Epithelial cell of proximal tubule (primary cell): ENCODE measurements at regions not wholly inside any gene's neighbourhood (a gene's known extent, or its start where the extent isn't known, plus 50 kb on each side); places are given as distances from the start of the nearest gene placed in this dataset.

ENCODE experiments used
- DNase-seq: peaks from one replicate; pipeline ENCODE4 v3.0.0-alpha.2; 2011; ENCODE audit warnings: low read depth
- H3K4me3 ChIP-seq: 2 replicates; pipeline ENCODE4 v1.5.1; 2011; ENCODE audit warnings: low read depth, mild to moderate bottlenecking, low read length
- CTCF ChIP-seq: conservative IDR thresholded peaks from 2 replicates; pipeline ENCODE4 v1.5.1; 2012; ENCODE audit warnings: low read depth, mild to moderate bottlenecking, low read length

- no peak for TF ChIP-seq CTCF
- no peak overlapping the region for H3K4me3 ChIP-seq
- DNase-seq: no peak
Observed at GRCh38 chr9:126159430-126160060, 167.1 kb upstream of the MVB12B start.

- no peak for DNase-seq
- TF ChIP-seq CTCF: no peak
Observed at GRCh38 chr9:126160067-126160853, 166.4 kb upstream of the MVB12B start.

GRCh38 chr9:126160854-126161329, 165.7 kb upstream of the MVB12B start:
- no peak for DNase-seq
- no peak for TF ChIP-seq CTCF
- H3K4me3 ChIP-seq: no peak overlapping the region

More at GRCh38 chr9:126160067-126160853, 166.4 kb upstream of the MVB12B start:
- no peak overlapping the region for H3K4me3 ChIP-seq

- TF ChIP-seq CTCF: no peak
- H3K4me3 ChIP-seq: no peak overlapping the region
- DNase-seq: no peak
Observed at GRCh38 chr9:126162611-126163381, 163.8 kb upstream of the MVB12B start.

- DNase-seq: no peak
- no peak for TF ChIP-seq CTCF
- H3K4me3 ChIP-seq: no peak overlapping the region
Observed at GRCh38 chr9:126164796-126165525, 161.7 kb upstream of the MVB12B start.

GRCh38 chr9:126165755-126166154, 160.9 kb upstream of the MVB12B start:
- no peak for DNase-seq
- TF ChIP-seq CTCF: no peak

More at GRCh38 chr9:126165755-126166154, 160.9 kb upstream of the MVB12B start:
- H3K4me3 ChIP-seq: no peak overlapping the region
